Neutrophil (primary cell): ENCODE measurements at regions not wholly inside any gene's neighbourhood (a gene's known extent, or its start where the extent isn't known, plus 50 kb on each side); places are given as distances from the start of the nearest gene placed in this dataset.

ENCODE experiments used
- H3K27ac ChIP-seq: fragments of 200-600 bp; sonication (generic); 2 replicates; pipeline ENCODE4 v1.5.1; 2016; ENCODE audit warnings: mild to moderate bottlenecking, moderate library complexity
- H3K27me3 ChIP-seq: fragments of 200-600 bp; sonication (generic); 2 replicates; pipeline ENCODE4 v1.6.0; 2016; ENCODE audit warnings: mild to moderate bottlenecking
- H3K36me3 ChIP-seq: fragments of 200-600 bp; sonication (generic); 2 replicates; pipeline ENCODE4 v1.5.1; 2017
- H3K4me1 ChIP-seq, 2 experiments: fragments of 200-600 bp in 1 of 2; sonication (generic) in 1 of 2; 1 replicate in 1 of 2; 2 replicates in 1 of 2; pipeline versions ENCODE4 v1.5.1 to v1.6.1; 2013 to 2016; ENCODE audit warnings: low read depth in 1 of 2, low read length in 1 of 2, mild to moderate bottlenecking in 1 of 2, moderate library complexity in 1 of 2; ENCODE audit not compliant: control insufficient read depth in 1 of 2, insufficient read depth in 1 of 2
- H3K4me3 ChIP-seq, 2 experiments: fragments of 200-600 bp in 1 of 2; sonication (generic) in 1 of 2; 1 replicate in 1 of 2; 2 replicates in 1 of 2; pipeline ENCODE4 v1.5.1; 2013 to 2016; ENCODE audit warnings: low read depth in 1 of 2, low read length in 1 of 2, mild to moderate bottlenecking in 1 of 2, moderate library complexity in 1 of 2
- H3K9me3 ChIP-seq: fragments of 200-600 bp; sonication (generic); 2 replicates; pipeline ENCODE4 v1.5.1; 2016
- CTCF ChIP-seq: fragments of 200-600 bp; sonication (generic); IDR thresholded peaks from 2 replicates; pipeline ENCODE4 v1.5.1; 2016; ENCODE audit warnings: antibody characterized with exemption

GRCh38 chr13:106852436-106852835 lies 284.5 kb upstream of the ARGLU1 start:
- H3K4me3 ChIP-seq, result no peak overlapping the region
- no peak overlapping the region for H3K27ac ChIP-seq
- H3K4me1 ChIP-seq, result no peaks in the 10 kb centered on the region
- no peak for TF ChIP-seq CTCF
- H3K9me3 ChIP-seq, result no peaks in the 10 kb centered on the region
- no peaks in the 10 kb centered on the region for H3K36me3 ChIP-seq
- H3K27me3 ChIP-seq, result no peaks in the 10 kb centered on the region

- no peaks in the 10 kb centered on the region for H3K36me3 ChIP-seq
- H3K27me3 ChIP-seq, result no peaks in the 10 kb centered on the region
- H3K27ac ChIP-seq, result no peak overlapping the region
- H3K4me3 ChIP-seq, result no peak overlapping the region
- H3K9me3 ChIP-seq, result no peaks in the 10 kb centered on the region
- no peaks in the 10 kb centered on the region for H3K4me1 ChIP-seq
- TF ChIP-seq CTCF, result no peak
Observed at GRCh38 chr13:106850973-106851650, 283.2 kb upstream of the ARGLU1 start.

GRCh38 chr13:106846571-106847448 lies 278.9 kb upstream of the ARGLU1 start:
- no peaks in the 10 kb centered on the region for H3K36me3 ChIP-seq

GRCh38 chr13:106836186-106836802 lies 268.4 kb upstream of the ARGLU1 start:
- Histone ChIP-seq H3K4me3 (no peak overlapping the region), H3K4me1 (no peaks in the 10 kb centered on the region), H3K27me3 (no peaks in the 10 kb centered on the region), H3K27ac (no peak overlapping the region), H3K9me3 (no peaks in the 10 kb centered on the region), H3K36me3 (no peaks in the 10 kb centered on the region)
- TF ChIP-seq CTCF, result no peak

More at GRCh38 chr13:106846571-106847448, 278.9 kb upstream of the ARGLU1 start:
- Histone ChIP-seq H3K4me3 (no peak overlapping the region), H3K27me3 (no peaks in the 10 kb centered on the region), H3K9me3 (no peaks in the 10 kb centered on the region), H3K4me1 (no peaks in the 10 kb centered on the region), H3K27ac (no peak overlapping the region)
- no peak for TF ChIP-seq CTCF

- Histone ChIP-seq H3K27ac (no peak overlapping the region), H3K4me3 (no peak overlapping the region), H3K27me3 (no peaks in the 10 kb centered on the region), H3K4me1 (no peaks in the 10 kb centered on the region), H3K36me3 (no peaks in the 10 kb centered on the region), H3K9me3 (no peaks in the 10 kb centered on the region)
- no peak for TF ChIP-seq CTCF
Observed at GRCh38 chr13:106835477-106835876, 267.5 kb upstream of the ARGLU1 start.
